ENCODE measurements at regions not wholly inside any gene's neighbourhood (a gene's known extent, or its start where the extent isn't known, plus 50 kb on each side); places are given as distances from the start of the nearest gene placed in this dataset.

DNA sequence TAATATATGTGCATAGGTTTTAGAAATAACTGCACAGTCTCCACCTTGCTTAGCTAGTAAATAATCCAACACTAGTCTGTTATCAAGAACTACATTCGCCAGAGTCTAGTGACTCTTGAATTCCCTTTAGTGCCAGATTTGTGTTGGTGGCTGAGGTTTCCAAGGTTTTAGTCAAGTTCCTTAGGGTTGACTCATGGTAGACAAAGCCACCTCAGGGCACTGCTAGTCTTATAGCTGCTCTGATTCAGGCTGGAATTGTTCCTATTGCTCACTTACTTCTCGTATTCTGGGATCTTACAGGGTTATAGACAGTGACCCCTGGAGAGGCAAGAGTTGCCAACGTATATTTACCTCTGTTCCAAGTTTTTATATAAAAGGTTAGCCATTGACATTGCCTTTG lies 1369.8 kb upstream of the CDH9 start:
- TF ChIP-seq EZH2 (IDR thresholded peaks at IDR 0.05; ENCODE audit: borderline replicate concordance, low read depth, low read length, severe bottlenecking), result no peak
- TF ChIP-seq, protein P1, sequence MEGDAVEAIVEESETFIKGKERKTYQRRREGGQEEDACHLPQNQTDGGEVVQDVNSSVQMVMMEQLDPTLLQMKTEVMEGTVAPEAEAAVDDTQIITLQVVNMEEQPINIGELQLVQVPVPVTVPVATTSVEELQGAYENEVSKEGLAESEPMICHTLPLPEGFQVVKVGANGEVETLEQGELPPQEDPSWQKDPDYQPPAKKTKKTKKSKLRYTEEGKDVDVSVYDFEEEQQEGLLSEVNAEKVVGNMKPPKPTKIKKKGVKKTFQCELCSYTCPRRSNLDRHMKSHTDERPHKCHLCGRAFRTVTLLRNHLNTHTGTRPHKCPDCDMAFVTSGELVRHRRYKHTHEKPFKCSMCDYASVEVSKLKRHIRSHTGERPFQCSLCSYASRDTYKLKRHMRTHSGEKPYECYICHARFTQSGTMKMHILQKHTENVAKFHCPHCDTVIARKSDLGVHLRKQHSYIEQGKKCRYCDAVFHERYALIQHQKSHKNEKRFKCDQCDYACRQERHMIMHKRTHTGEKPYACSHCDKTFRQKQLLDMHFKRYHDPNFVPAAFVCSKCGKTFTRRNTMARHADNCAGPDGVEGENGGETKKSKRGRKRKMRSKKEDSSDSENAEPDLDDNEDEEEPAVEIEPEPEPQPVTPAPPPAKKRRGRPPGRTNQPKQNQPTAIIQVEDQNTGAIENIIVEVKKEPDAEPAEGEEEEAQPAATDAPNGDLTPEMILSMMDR (IDR thresholded peaks at IDR 0.05; ENCODE audit: borderline replicate concordance, extremely low read depth, low read length, poor library complexity, severe bottlenecking), result no peak

Measured in DND-41 (cell line).